Peyer's patch (tissue), 4 donors: ENCODE measurements at regions not wholly inside any gene's neighbourhood (a gene's known extent, or its start where the extent isn't known, plus 50 kb on each side); places are given as distances from the start of the nearest gene placed in this dataset.

ENCODE experiments used
- DNase-seq, 3 donors: peaks; one replicate each; pipeline ENCODE4 v3.0.0-alpha.2; 2017 to 2019
- H3K27ac ChIP-seq, 4 donors: fragments of 200-600 bp; sonication (generic); one replicate each; pipeline ENCODE4 v1.5.1; 2016 to 2019
- H3K27me3 ChIP-seq, 2 donors: fragments of 200-600 bp; sonication (generic); one replicate each; pipeline ENCODE4 v1.5.1; 2019
- H3K36me3 ChIP-seq, 3 donors: fragments of 200-600 bp; sonication (generic); one replicate each; pipeline ENCODE4 v1.5.1; 2016 to 2019
- H3K4me1 ChIP-seq, 4 donors: fragments of 200-600 bp; sonication (generic); one replicate each; pipeline ENCODE4 v1.5.1; 2016 to 2019
- H3K4me3 ChIP-seq, 4 donors: fragments of 200-600 bp; sonication (generic); 1 replicate in 3 of 4; 2 replicates in 1 of 4; pipeline ENCODE4 v1.5.1; 2016 to 2019; ENCODE audit warnings: mild to moderate bottlenecking in 1 of 4
- H3K9me3 ChIP-seq, 4 donors: fragments of 200-600 bp; sonication (generic); one replicate each; pipeline ENCODE4 v1.5.1; 2016 to 2019; ENCODE audit warnings: mild to moderate bottlenecking in 1 of 4
- CTCF ChIP-seq, 6 experiments: fragments of 450-650 bp in 4 of 6; fragments of 200-600 bp in 2 of 6; sonication (generic) in 1 of 6; IDR thresholded peaks; one replicate each; pipeline ENCODE4 v1.5.1; 2017 to 2019; ENCODE audit warnings: antibody characterized with exemption in 6 of 6, mild to moderate bottlenecking in 3 of 6, moderate library complexity in 1 of 6
- POLR2A ChIP-seq, 2 donors: fragments of 450-650 bp; IDR thresholded peaks; one replicate each; pipeline ENCODE4 v1.5.1; 2017; ENCODE audit warnings: antibody characterized with exemption in 2 of 2, mild to moderate bottlenecking in 2 of 2, moderate library complexity in 2 of 2

- no peaks in the 10 kb centered on the region for H3K36me3 ChIP-seq
- H3K4me1 ChIP-seq = no peaks in the 10 kb centered on the region
- no peaks in the 10 kb centered on the region for H3K27me3 ChIP-seq
- H3K27ac ChIP-seq = no peak overlapping the region
- no peaks in the 10 kb centered on the region for H3K9me3 ChIP-seq
- no peak for DNase-seq
- TF ChIP-seq CTCF (IDR thresholded peaks at IDR 0.05) = no peak
- TF ChIP-seq POLR2A (IDR thresholded peaks at IDR 0.05) = no peak
- H3K4me3 ChIP-seq = no peak overlapping the region
Measured at GRCh38 chr5:3265131-3265885, 330.3 kb upstream of the IRX1 start.

GRCh38 chr5:3262451-3262850 is 333.2 kb upstream of the IRX1 start:
- Histone ChIP-seq H3K27me3 (no peaks in the 10 kb centered on the region), H3K36me3 (no peaks in the 10 kb centered on the region), H3K9me3 (no peaks in the 10 kb centered on the region), H3K27ac (no peak overlapping the region), H3K4me3 (no peak overlapping the region), H3K4me1 (no peaks in the 10 kb centered on the region)
- no peak for DNase-seq
- TF ChIP-seq POLR2A (IDR thresholded peaks at IDR 0.05) = no peak
- TF ChIP-seq CTCF (IDR thresholded peaks at IDR 0.05) = no peak

DNA sequence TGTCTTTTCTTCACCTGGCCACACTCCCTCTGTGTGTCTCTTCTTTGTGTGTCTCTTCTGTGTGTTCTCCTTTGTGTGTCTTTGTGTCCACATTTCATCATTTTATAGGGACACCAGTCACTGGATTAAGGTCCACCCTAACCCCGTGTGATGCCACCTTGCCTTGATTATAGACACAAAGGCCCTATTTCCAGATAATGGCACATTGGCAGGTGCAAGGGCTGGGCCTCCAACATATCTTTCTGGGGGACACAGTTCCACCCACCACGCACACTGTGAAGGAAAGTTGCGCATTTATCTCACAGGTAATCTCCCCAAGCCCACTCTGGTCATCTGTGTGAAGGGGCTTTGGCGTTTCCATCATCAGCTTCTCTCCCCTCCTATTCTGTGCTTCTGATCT is 334.6 kb upstream of the IRX1 start:
- no peak for DNase-seq
- Histone ChIP-seq H3K4me1 (no peaks in the 10 kb centered on the region), H3K36me3 (no peaks in the 10 kb centered on the region), H3K4me3 (no peak overlapping the region), H3K9me3 (no peaks in the 10 kb centered on the region), H3K27ac (no peak overlapping the region), H3K27me3 (no peaks in the 10 kb centered on the region)
- no peak for TF ChIP-seq POLR2A (IDR thresholded peaks at IDR 0.05)
- no peak for TF ChIP-seq CTCF (IDR thresholded peaks at IDR 0.05)

DNA sequence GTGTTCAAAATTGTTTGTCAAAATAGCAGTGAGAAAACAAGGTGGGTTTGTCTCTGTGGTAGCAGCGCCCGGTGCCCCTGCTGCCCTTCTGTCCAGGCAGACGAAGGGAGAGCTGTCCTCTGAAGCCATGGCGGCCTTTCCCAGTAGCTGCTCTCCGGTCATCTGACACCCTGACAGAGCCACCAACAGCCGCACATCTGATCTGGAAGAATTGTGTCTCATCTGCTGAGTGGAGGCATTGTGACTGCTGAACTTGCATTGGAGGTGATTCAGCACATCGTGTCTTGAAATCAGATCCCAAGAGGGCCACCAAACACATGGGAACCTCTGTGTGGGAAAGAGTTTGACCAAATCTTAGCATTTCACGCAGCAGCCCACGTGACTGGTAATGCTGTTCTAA is 337.6 kb upstream of the IRX1 start:
- DNase-seq = no peak
- H3K27ac ChIP-seq = no peak overlapping the region
- H3K36me3 ChIP-seq = no peaks in the 10 kb centered on the region
- no peak overlapping the region for H3K4me3 ChIP-seq
- H3K27me3 ChIP-seq = no peaks in the 10 kb centered on the region
- TF ChIP-seq CTCF (IDR thresholded peaks at IDR 0.05) = no peak
- TF ChIP-seq POLR2A (IDR thresholded peaks at IDR 0.05) = no peak
- H3K9me3 ChIP-seq = no peaks in the 10 kb centered on the region
- no peaks in the 10 kb centered on the region for H3K4me1 ChIP-seq

- no peak for DNase-seq
- no peaks in the 10 kb centered on the region for H3K9me3 ChIP-seq
- H3K4me3 ChIP-seq = no peak overlapping the region
- no peaks in the 10 kb centered on the region for H3K36me3 ChIP-seq
- no peak for TF ChIP-seq POLR2A (IDR thresholded peaks at IDR 0.05)
- TF ChIP-seq CTCF (IDR thresholded peaks at IDR 0.05) = no peak
- H3K27me3 ChIP-seq = no peaks in the 10 kb centered on the region
- no peak overlapping the region for H3K27ac ChIP-seq
- H3K4me1 ChIP-seq = no peaks in the 10 kb centered on the region
Measured at GRCh38 chr5:3252235-3252634, 343.4 kb upstream of the IRX1 start.

DNA sequence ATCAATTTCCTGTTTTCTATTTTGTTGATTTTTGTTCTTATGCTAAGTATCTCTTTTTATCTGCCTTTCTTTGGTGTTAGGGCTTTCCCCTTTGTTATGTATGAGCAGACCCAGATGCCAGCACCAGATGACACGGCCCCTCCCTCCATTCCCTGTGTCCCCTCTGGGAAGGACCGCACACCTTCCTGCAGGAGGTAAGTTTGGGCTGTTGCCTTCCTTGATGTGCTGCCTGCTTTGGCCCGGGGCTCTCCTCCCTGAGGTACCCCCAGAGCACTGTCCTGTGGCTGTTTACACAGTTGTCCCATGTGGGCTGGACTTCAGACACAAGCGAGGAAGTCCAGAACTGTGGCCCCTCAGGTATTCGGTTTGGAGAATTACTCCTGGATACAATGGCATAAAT is 343.8 kb upstream of the IRX1 start:
- DNase-seq = no peak

More for the DNA sequence above, 343.8 kb upstream of the IRX1 start:
- H3K36me3 ChIP-seq = no peaks in the 10 kb centered on the region
- H3K27ac ChIP-seq = no peak overlapping the region
- H3K4me1 ChIP-seq = no peaks in the 10 kb centered on the region
- H3K27me3 ChIP-seq = no peaks in the 10 kb centered on the region
- no peaks in the 10 kb centered on the region for H3K9me3 ChIP-seq
- TF ChIP-seq POLR2A (IDR thresholded peaks at IDR 0.05) = no peak
- no peak for TF ChIP-seq CTCF (IDR thresholded peaks at IDR 0.05)
- no peak overlapping the region for H3K4me3 ChIP-seq
